PC-9 (cell line): ENCODE measurements at regions not wholly inside any gene's neighbourhood (a gene's known extent, or its start where the extent isn't known, plus 50 kb on each side); places are given as distances from the start of the nearest gene placed in this dataset.

Experiments used
- BruUV-seq: library from RNA; stranded (reverse); fragments of 400-500 nt; replicated peaks from 2 replicates; lab custom pipeline; 2021; lab: Mats Ljungman, UMichigan
- CTCF ChIA-PET: fragments of 300-600 bp; sonication (Branson Sonifier 250); formaldehyde crosslinking; loops from one replicate; lab custom pipeline; 2022; ENCODE audit warnings: antibody characterized with exemption; lab: Charles Lee
- POLR2A ChIA-PET: fragments of 300-600 bp; sonication (Branson Sonifier 250); formaldehyde crosslinking; loops from one replicate; lab custom pipeline; 2022; ENCODE audit warnings: antibody characterized with exemption; ENCODE audit not compliant: unreplicated experiment; lab: Charles Lee
- DNase-seq, 2 experiments: peaks; one replicate each; pipeline versions ENCODE4 v3.0.0 to v3.0.0-alpha.2; 2015 to 2022; ENCODE audit warnings: mixed read lengths in 1 of 2
- H2AFZ ChIP-seq: fragments of 200-600 bp; sonication (generic); 2 replicates; pipeline ENCODE4 v1.8.1; 2017; ENCODE audit warnings: antibody characterized with exemption
- H3F3A ChIP-seq: fragments of 200-600 bp; sonication (generic); 2 replicates; pipeline ENCODE4 v1.8.1; 2017; ENCODE audit warnings: antibody characterized with exemption, mild to moderate bottlenecking, low read depth; ENCODE audit not compliant: insufficient read depth
- H3K27ac ChIP-seq: fragments of 200-600 bp; sonication (generic); 2 replicates; pipeline ENCODE4 v1.6.1; 2016; ENCODE audit warnings: mixed run types
- H3K27me3 ChIP-seq: fragments of 200-600 bp; sonication (generic); 2 replicates; pipeline ENCODE4 v1.6.1; 2016; ENCODE audit warnings: low read depth, mixed run types; ENCODE audit not compliant: insufficient read depth
- H3K36me3 ChIP-seq: fragments of 200-600 bp; sonication (generic); 2 replicates; pipeline ENCODE4 v1.6.1; 2016; ENCODE audit warnings: low read depth, mixed run types
- H3K4me1 ChIP-seq: fragments of 200-600 bp; sonication (generic); replicated peaks from 2 replicates; pipeline ENCODE4 v1.6.1; 2016; ENCODE audit warnings: mixed run types; ENCODE audit not compliant: insufficient read depth
- H3K4me2 ChIP-seq: fragments of 200-600 bp; sonication (generic); 2 replicates; pipeline ENCODE4 v1.6.1; 2017; ENCODE audit warnings: mixed run types
- H3K4me3 ChIP-seq: fragments of 200-600 bp; sonication (generic); 2 replicates; pipeline ENCODE4 v1.6.1; 2016; ENCODE audit warnings: mixed run types
- H3K79me2 ChIP-seq: fragments of 200-600 bp; sonication (generic); 2 replicates; pipeline ENCODE4 v1.6.1; 2017; ENCODE audit warnings: low read depth, mixed run types
- H3K9me2 ChIP-seq: fragments of 200-600 bp; sonication (generic); 2 replicates; pipeline ENCODE4 v1.8.1; 2017; ENCODE audit warnings: mild to moderate bottlenecking; ENCODE audit not compliant: insufficient read depth
- H3K9me3 ChIP-seq: fragments of 200-600 bp; sonication (generic); 2 replicates; pipeline ENCODE4 v1.8.1; 2016; ENCODE audit warnings: low read depth; ENCODE audit not compliant: insufficient read depth
- H4K20me1 ChIP-seq: fragments of 200-600 bp; sonication (generic); 2 replicates; pipeline ENCODE4 v1.8.1; 2017; ENCODE audit not compliant: insufficient read depth
- EZH2 ChIP-seq: fragments of 200-600 bp; sonication (generic); IDR thresholded peaks from 2 replicates; pipeline ENCODE4 v1.8.0; 2017; ENCODE audit warnings: antibody characterized with exemption, low read depth
- intact Hi-C: fragments of 100-400 bp; cut with micrococcal nuclease; formaldehyde crosslinking; loops from one replicate; pipeline ENCODE4 v1.10.0; 2022; ENCODE audit not compliant: unreplicated experiment
- TF ChIP-seq, protein P1 (sequence below): fragments of 200-600 bp; sonication (generic); conservative IDR thresholded peaks from 2 replicates; pipeline ENCODE4 v1.6.1; 2017; ENCODE audit warnings: mixed run types, antibody characterized with exemption, mild to moderate bottlenecking, moderate library complexity

DNA sequence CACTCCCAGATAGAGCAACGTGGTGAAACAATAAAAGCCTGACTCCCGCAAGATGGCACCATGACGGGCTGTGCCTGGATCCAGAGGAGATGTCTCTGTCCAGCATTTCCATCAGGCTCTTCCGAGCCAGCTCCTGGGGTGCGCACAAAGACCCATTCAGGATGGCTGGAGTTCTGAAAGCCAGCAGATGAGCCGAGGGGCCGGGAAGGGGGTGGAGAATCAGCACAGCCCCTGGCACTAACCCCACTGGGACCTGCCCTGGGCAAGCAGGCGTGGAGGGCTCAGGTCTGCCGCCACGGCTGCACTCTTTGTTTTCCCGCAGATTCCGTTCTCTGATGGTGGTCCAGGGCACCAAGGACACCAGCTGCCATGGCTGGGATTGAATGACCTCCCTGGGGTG lies 97.2 kb upstream of the BLID start:
- Histone ChIP-seq H3F3A (peaks cover 7% of the 10 kb centered on the region; the same call in 1 of the 2 replicates), H3K9me3 (no peaks in the 10 kb centered on the region), H3K4me3 (no peak overlapping the region), H3K79me2 (no peaks in the 10 kb centered on the region), H3K4me1 (peaks cover 10% of the 10 kb centered on the region), H3K4me2 (no peak overlapping the region), H3K9me2 (no peaks in the 10 kb centered on the region), H2AFZ (no peak overlapping the region), H3K27ac (no peak overlapping the region), H3K36me3 (no peaks in the 10 kb centered on the region), H4K20me1 (no peaks in the 10 kb centered on the region), H3K27me3 (no peaks in the 10 kb centered on the region)
- BruUV-seq: no TSS peak
- TF ChIP-seq EZH2: no peak
- TF ChIP-seq, protein P1, sequence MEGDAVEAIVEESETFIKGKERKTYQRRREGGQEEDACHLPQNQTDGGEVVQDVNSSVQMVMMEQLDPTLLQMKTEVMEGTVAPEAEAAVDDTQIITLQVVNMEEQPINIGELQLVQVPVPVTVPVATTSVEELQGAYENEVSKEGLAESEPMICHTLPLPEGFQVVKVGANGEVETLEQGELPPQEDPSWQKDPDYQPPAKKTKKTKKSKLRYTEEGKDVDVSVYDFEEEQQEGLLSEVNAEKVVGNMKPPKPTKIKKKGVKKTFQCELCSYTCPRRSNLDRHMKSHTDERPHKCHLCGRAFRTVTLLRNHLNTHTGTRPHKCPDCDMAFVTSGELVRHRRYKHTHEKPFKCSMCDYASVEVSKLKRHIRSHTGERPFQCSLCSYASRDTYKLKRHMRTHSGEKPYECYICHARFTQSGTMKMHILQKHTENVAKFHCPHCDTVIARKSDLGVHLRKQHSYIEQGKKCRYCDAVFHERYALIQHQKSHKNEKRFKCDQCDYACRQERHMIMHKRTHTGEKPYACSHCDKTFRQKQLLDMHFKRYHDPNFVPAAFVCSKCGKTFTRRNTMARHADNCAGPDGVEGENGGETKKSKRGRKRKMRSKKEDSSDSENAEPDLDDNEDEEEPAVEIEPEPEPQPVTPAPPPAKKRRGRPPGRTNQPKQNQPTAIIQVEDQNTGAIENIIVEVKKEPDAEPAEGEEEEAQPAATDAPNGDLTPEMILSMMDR: no peak
- POLR2A ChIA-PET: no interaction called here
- no peak for DNase-seq
- CTCF ChIA-PET: no interaction called here
- intact Hi-C loops: no loop called here

DNA sequence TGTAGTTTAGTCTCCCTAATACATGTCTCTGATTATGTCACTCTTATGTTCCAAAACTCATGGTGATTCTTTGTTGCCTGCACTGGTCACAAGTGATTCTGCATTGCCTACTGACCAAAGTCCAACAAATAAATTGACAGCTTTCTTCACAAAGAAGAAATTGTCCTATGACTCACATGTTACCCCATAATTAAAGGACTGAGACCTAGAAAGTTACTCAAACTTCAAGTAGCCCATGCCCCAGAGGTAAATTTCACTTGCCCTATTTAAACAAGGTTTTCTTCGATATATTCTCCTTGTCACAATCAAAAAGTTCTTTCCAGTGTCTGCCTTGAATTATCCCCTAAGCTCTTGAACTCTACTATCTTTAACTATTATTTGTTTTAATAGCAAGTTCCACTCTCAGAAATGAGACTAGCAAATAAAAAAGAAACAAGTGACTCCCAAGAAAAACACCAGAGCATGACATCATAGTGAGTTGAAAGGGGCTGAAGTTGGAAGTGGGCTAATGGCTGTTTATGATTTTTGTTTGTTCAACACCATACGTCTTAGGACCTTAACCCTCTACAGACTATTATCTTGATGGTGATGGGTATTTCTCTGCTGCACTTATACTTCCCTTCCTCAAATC lies 94.5 kb upstream of the BLID start:
- POLR2A ChIA-PET: no interaction called here
- no peak for DNase-seq
- H3K4me1 ChIP-seq: peaks cover 10% of the 10 kb centered on the region
- H3F3A ChIP-seq: peaks cover 7% of the 10 kb centered on the region; the same call in 1 of the 2 replicates
- no peak overlapping the region for H2AFZ ChIP-seq
- H3K9me2 ChIP-seq: no peaks in the 10 kb centered on the region
- H3K4me3 ChIP-seq: no peak overlapping the region
- no peaks in the 10 kb centered on the region for H3K9me3 ChIP-seq
- TF ChIP-seq, protein P1: no peak
- no peak for TF ChIP-seq EZH2
- H3K27me3 ChIP-seq: no peaks in the 10 kb centered on the region
- no peak overlapping the region for H3K27ac ChIP-seq
- CTCF ChIA-PET: no interaction called here
- intact Hi-C loops: no loop called here
- H3K36me3 ChIP-seq: no peaks in the 10 kb centered on the region
- BruUV-seq: no TSS peak
- H3K79me2 ChIP-seq: no peaks in the 10 kb centered on the region
- H3K4me2 ChIP-seq: no peak overlapping the region
- H4K20me1 ChIP-seq: no peaks in the 10 kb centered on the region

DNA sequence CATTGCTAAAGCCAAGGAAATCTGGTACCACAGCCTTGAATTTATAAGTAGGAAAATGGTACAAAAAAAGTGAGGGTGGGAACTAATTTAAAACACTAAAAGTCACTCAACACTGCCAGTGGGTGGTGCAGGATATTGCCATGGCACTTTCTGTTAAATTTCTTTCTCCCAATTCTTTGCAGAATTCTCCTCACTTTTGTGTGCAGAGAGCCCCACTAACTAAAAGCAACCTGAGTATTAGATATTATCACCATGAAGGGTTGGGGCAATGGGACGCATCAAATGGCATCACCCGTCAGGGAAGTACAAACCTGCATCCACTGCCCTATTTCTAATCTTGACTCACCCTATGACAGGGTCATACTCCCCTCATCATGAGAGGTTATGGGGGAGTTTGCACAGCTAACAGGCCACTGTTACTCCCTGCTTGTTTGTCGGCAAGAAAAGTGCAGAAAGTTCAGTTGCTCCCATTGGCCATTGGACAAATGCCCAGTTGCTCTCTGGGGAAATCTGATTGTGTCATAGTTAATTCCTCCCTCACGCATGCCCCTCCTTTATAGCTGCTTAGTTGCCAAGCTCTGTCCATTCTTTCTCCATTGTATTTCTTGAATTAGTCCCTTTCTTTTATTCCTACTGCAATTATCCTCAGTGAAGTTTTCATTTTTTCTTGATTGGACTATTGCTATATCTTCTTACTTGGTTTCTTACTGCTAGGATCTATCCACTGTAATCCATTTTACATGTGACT lies 93.8 kb upstream of the BLID start:
- no TSS peak for BruUV-seq
- TF ChIP-seq EZH2: no peak
- TF ChIP-seq, protein P1: no peak
- Histone ChIP-seq H3K4me1 (peaks cover 10% of the 10 kb centered on the region), H3K27ac (no peak overlapping the region), H3K4me3 (no peak overlapping the region), H3F3A (peaks cover 7% of the 10 kb centered on the region; the same call in 1 of the 2 replicates), H2AFZ (no peak overlapping the region), H3K79me2 (no peaks in the 10 kb centered on the region), H3K27me3 (no peaks in the 10 kb centered on the region), H3K36me3 (no peaks in the 10 kb centered on the region), H3K4me2 (no peak overlapping the region), H4K20me1 (no peaks in the 10 kb centered on the region), H3K9me3 (no peaks in the 10 kb centered on the region), H3K9me2 (no peaks in the 10 kb centered on the region)
- CTCF ChIA-PET: no interaction called here
- intact Hi-C loops: no loop called here
- POLR2A ChIA-PET: no interaction called here
- DNase-seq: no peak
